ENCODE measurements at regions not wholly inside any gene's neighbourhood (a gene's known extent, or its start where the extent isn't known, plus 50 kb on each side); places are given as distances from the start of the nearest gene placed in this dataset.

DNA sequence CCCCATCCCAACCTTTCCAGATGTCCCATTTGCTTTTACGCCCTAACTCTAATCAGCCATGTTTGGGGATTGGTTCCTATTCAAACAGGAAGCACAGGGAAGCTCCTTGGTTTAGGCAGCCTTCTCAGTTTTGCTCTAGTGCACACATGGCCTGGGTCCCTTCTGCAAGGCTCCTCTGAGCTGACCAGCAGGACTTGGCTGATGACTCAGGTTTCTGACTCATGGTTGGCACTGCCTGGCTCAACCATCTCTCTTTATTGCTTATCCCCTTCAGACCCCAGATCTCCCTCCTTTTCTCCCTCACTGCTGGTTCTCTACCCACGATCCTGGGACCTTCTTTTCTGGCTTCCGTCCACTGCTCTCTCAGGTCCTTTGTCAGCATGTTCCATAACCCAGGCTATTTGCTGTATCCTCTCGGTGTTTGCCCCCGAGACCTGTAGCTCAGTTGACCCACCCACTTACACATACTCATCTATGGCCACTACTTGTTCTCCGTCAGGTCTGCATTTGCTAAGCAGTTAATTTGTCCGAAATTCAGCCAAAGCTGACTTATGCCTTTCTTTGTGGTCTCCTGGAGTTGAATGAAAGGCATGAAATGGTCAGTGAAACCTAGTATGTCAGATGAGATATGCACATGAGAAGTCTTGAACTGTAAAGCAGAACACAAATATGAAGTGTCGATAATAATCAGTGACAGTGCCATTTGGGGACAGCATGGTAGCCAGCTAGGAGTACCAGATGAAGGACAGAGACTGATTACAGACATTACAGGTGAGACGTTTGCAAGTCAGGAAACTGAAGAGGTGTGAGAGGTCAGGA is 323.5 kb upstream of the ROPN1 start:
- no peak overlapping the region for H3K27ac ChIP-seq (ENCODE audit: low read depth, low read length, severe bottlenecking)
- H3K36me3 ChIP-seq (ENCODE audit: control insufficient read depth, insufficient read depth, low read length) = no peaks in the 10 kb centered on the region
- WGBS, 2 experiments (ENCODE audit: insufficient coverage in 2 of 2) = 80 to 85% methylated on average over 7 to 9 of the region's 9 CpGs
- H3K9me3 ChIP-seq (ENCODE audit: control insufficient read depth, low read length) = no peaks in the 10 kb centered on the region
- H3K4me1 ChIP-seq (ENCODE audit: control insufficient read depth, insufficient read depth, low read length, poor library complexity, severe bottlenecking) = no peaks in the 10 kb centered on the region
- H3K4me3 ChIP-seq (ENCODE audit: extremely low read depth, insufficient read depth, low read length, poor library complexity, severe bottlenecking) = no peak overlapping the region

DNA sequence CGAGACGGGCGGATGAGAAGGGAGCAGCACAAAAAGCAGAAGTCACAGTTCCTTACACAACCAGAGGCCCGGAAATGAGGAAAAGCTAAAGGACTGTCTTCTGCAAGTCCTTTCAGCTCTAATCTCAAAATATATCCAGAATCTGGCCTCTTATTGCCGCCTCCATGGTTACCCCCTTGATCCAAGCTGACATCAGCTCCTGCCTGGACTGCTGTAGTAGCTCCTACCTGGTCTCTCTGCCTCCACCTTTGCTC is 324.0 kb upstream of the ROPN1 start:
- WGBS, 2 experiments (ENCODE audit: insufficient coverage in 2 of 2) = 90 to 94% methylated on average over 3 to 5 of the region's 5 CpGs
- no peaks in the 10 kb centered on the region for H3K36me3 ChIP-seq (ENCODE audit: control insufficient read depth, insufficient read depth, low read length)

DNA sequence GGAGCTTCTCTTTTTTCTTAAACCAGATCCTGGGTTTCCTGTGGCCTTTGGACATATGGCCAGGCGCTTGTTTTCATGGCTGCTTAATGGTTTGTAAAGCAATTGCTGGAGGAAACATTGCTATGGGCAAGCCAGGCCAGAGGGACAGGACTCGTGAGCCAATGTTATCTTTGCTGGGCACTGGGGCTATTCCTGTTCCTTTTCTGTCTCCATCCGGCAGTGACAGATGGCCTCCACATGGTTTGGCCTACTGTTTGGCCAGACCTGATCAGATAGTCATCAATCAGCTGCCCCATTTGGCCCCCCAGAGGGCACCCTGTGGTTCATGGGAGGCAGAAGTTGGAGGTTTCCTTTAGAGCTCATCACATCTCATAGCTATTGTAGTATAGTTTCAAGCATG is 326.1 kb upstream of the ROPN1 start:
- Histone ChIP-seq H3K27ac (ENCODE audit: low read depth, low read length, severe bottlenecking) (peak overlapping the region; percentile 23), H3K4me1 (ENCODE audit: control insufficient read depth, insufficient read depth, low read length, poor library complexity, severe bottlenecking) (no peaks in the 10 kb centered on the region), H3K9me3 (ENCODE audit: control insufficient read depth, low read length) (no peaks in the 10 kb centered on the region), H3K36me3 (ENCODE audit: control insufficient read depth, insufficient read depth, low read length) (no peaks in the 10 kb centered on the region), H3K4me3 (ENCODE audit: extremely low read depth, insufficient read depth, low read length, poor library complexity, severe bottlenecking) (no peak overlapping the region)
- WGBS, 2 experiments (ENCODE audit: insufficient coverage in 2 of 2) = 43 to 88% methylated on average over 1 to 3 of the region's 3 CpGs

More for the DNA sequence above, 324.0 kb upstream of the ROPN1 start:
- H3K27ac ChIP-seq (ENCODE audit: low read depth, low read length, severe bottlenecking) = no peak overlapping the region
- H3K4me1 ChIP-seq (ENCODE audit: control insufficient read depth, insufficient read depth, low read length, poor library complexity, severe bottlenecking) = no peaks in the 10 kb centered on the region
- H3K4me3 ChIP-seq (ENCODE audit: extremely low read depth, insufficient read depth, low read length, poor library complexity, severe bottlenecking) = no peak overlapping the region
- H3K9me3 ChIP-seq (ENCODE audit: control insufficient read depth, low read length) = no peaks in the 10 kb centered on the region

DNA sequence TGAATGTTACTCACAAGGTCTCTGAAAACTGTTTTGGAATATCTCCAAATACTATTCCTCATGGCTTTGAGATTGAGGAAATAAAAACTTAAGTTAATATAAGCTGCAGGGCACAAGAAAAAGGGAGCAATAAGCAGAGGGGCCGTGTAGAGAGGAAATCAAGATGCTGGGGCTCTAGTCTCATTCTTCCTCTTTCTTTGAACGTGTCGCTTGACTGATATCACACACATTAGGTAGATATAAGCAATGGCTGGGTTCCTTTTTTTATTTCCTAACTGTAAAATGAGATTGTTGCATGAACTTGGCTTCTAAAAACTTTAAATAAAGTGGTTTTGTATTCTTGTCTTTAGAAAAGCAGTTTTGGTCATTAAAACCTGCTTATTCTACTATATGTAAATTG is 326.7 kb upstream of the ROPN1 start:
- WGBS, 2 experiments (ENCODE audit: insufficient coverage in 2 of 2) = 50 to 88% methylated on average over 1 of the region's 3 CpGs
- no peak overlapping the region for H3K4me3 ChIP-seq (ENCODE audit: extremely low read depth, insufficient read depth, low read length, poor library complexity, severe bottlenecking)
- no peak overlapping the region for H3K27ac ChIP-seq (ENCODE audit: low read depth, low read length, severe bottlenecking)
- H3K9me3 ChIP-seq (ENCODE audit: control insufficient read depth, low read length) = no peaks in the 10 kb centered on the region
- H3K4me1 ChIP-seq (ENCODE audit: control insufficient read depth, insufficient read depth, low read length, poor library complexity, severe bottlenecking) = no peaks in the 10 kb centered on the region
- H3K36me3 ChIP-seq (ENCODE audit: control insufficient read depth, insufficient read depth, low read length) = no peaks in the 10 kb centered on the region

DNA sequence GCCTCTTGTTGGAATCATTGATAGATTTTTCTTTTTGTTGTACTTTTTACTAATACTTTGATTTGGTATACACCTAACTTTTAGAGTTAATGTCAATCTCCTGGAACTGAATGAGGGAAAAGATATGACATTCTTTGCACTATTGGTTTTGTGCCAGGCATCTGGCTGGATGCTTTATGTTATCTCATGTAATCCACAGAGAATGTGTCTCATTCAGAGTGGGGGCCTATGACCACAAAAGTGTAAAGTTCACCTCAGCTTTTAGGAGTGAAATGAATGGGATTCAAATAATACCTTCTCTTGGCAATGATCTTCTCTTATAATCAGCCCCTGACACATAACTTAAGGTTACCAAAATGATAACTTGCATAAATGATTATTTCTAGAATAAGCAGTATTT is 329.1 kb upstream of the ROPN1 start:
- Histone ChIP-seq H3K27ac (ENCODE audit: low read depth, low read length, severe bottlenecking) (no peak overlapping the region), H3K36me3 (ENCODE audit: control insufficient read depth, insufficient read depth, low read length) (no peaks in the 10 kb centered on the region), H3K9me3 (ENCODE audit: control insufficient read depth, low read length) (no peaks in the 10 kb centered on the region), H3K4me3 (ENCODE audit: extremely low read depth, insufficient read depth, low read length, poor library complexity, severe bottlenecking) (no peak overlapping the region), H3K4me1 (ENCODE audit: control insufficient read depth, insufficient read depth, low read length, poor library complexity, severe bottlenecking) (no peaks in the 10 kb centered on the region)

DNA sequence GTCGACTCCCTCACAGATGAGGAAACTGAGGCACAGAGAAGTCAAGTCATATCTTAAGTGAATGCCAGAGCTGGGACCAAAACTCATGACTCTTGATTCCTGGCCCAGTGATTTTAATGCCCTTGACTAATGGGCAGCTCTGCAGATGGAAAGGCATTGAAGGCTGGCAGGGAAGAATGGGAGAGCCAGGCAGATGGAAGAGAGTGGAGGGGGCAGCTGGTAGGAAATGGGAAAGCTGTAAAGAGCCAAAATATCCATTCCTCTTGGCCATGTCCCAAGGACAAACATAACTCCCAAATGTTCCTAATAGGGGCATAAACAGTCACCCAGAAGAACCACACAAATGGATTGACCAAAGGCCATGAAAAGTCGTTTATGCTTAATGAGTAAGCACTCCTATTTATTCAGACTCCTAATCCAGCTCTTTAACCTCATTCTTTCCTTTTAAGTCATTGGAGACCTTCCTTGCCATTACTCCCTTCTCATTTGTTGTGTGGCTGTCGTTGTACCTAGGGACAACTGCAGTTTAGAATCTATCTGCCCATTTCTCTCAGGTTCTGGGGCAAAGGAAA is 330.5 kb upstream of the ROPN1 start:
- 86 to 92% methylated on average over 2 to 3 of the region's 3 CpGs for WGBS, 2 experiments (ENCODE audit: insufficient coverage in 2 of 2)
- no peak overlapping the region for H3K27ac ChIP-seq (ENCODE audit: low read depth, low read length, severe bottlenecking)

DNA sequence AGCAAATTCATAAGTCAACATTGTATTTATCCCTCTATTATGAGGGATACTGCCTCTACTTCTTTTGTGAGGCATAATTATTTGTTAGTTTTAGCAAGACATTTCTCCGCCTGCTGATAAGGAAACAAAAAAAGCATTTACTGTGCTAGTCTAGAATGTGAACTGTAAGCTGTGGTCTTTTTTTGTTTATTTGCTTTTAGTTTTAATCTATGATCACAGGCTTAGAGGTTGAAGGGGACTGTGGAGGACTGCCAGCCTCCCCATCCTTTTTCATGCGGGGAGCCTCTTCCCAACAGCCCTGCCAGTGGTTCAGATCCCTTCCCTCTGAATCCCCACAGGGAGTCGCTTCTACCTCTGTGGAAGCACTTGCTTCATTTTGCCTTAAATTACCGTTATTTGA is 331.0 kb upstream of the ROPN1 start:
- no peak overlapping the region for H3K4me3 ChIP-seq (ENCODE audit: extremely low read depth, insufficient read depth, low read length, poor library complexity, severe bottlenecking)
- no peaks in the 10 kb centered on the region for H3K9me3 ChIP-seq (ENCODE audit: control insufficient read depth, low read length)
- 80 to 100% methylated on average over 1 to 2 of the region's 4 CpGs for WGBS, 2 experiments (ENCODE audit: insufficient coverage in 2 of 2)
- no peaks in the 10 kb centered on the region for H3K4me1 ChIP-seq (ENCODE audit: control insufficient read depth, insufficient read depth, low read length, poor library complexity, severe bottlenecking)
- peaks cover 5% of the 10 kb centered on the region for H3K36me3 ChIP-seq (ENCODE audit: control insufficient read depth, insufficient read depth, low read length)
- H3K27ac ChIP-seq (ENCODE audit: low read depth, low read length, severe bottlenecking) = no peak overlapping the region

More for the DNA sequence above, 330.5 kb upstream of the ROPN1 start:
- Histone ChIP-seq H3K4me3 (ENCODE audit: extremely low read depth, insufficient read depth, low read length, poor library complexity, severe bottlenecking) (no peak overlapping the region), H3K36me3 (ENCODE audit: control insufficient read depth, insufficient read depth, low read length) (peaks cover 5% of the 10 kb centered on the region), H3K9me3 (ENCODE audit: control insufficient read depth, low read length) (no peaks in the 10 kb centered on the region), H3K4me1 (ENCODE audit: control insufficient read depth, insufficient read depth, low read length, poor library complexity, severe bottlenecking) (no peaks in the 10 kb centered on the region)

DNA sequence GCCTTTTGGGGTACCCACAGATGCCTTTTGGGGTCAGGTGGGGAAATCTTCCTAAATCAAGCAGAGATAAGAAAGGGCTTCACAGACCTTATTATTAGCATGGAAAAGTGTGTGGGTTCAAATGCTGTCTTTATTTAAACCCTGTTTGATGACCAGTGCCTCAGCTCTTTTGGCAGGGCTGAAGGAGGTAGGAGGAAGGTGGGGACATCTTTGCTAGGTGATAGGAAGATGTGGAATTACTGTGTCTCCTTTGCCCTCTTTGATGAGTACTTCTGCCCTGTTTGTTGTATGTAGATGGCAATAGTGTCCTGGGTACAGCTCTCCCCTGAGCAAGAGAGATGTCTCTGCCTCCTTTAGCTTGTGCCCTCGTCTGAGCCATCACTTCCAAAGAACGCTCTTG is 333.3 kb upstream of the ROPN1 start:
- no peaks in the 10 kb centered on the region for H3K9me3 ChIP-seq (ENCODE audit: control insufficient read depth, low read length)
- 100% methylated on average over 2 of the region's 2 CpGs; no CpG with 5 or more reads in 1 of the 2 experiments for WGBS, 2 experiments (ENCODE audit: insufficient coverage in 2 of 2)
- H3K4me1 ChIP-seq (ENCODE audit: control insufficient read depth, insufficient read depth, low read length, poor library complexity, severe bottlenecking) = no peaks in the 10 kb centered on the region
- peaks cover 5% of the 10 kb centered on the region for H3K36me3 ChIP-seq (ENCODE audit: control insufficient read depth, insufficient read depth, low read length)
- H3K27ac ChIP-seq (ENCODE audit: low read depth, low read length, severe bottlenecking) = no peak overlapping the region
- H3K4me3 ChIP-seq (ENCODE audit: extremely low read depth, insufficient read depth, low read length, poor library complexity, severe bottlenecking) = no peak overlapping the region

DNA sequence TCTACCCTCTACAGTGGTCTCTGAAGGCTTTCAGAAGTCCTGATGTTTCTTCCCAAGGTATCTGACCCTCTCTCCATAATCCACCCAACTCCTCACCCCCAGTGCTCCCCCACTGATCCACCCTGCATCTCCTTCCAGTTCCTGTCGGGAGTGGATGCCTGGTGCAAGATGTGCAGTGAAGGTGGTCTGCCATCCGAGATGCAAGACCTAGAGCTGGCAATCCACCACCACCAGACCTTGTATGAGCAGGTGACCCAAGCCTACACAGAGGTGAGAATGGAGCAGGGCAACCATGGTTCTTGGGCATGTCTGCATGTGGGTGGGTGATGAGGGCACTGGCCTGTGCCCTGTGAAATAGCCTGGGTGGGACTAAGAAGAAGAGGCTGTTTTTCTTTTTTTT is 337.8 kb upstream of the ROPN1 start:
- no peaks in the 10 kb centered on the region for H3K4me1 ChIP-seq (ENCODE audit: control insufficient read depth, insufficient read depth, low read length, poor library complexity, severe bottlenecking)
- WGBS, 2 experiments (ENCODE audit: insufficient coverage in 2 of 2) = 100% methylated on average over 1 of the region's 2 CpGs; no CpG with 5 or more reads in 1 of the 2 experiments
- H3K9me3 ChIP-seq (ENCODE audit: control insufficient read depth, low read length) = no peaks in the 10 kb centered on the region
- H3K36me3 ChIP-seq (ENCODE audit: control insufficient read depth, insufficient read depth, low read length) = peaks cover 23% of the 10 kb centered on the region
- no peak overlapping the region for H3K4me3 ChIP-seq (ENCODE audit: extremely low read depth, insufficient read depth, low read length, poor library complexity, severe bottlenecking)
- no peak overlapping the region for H3K27ac ChIP-seq (ENCODE audit: low read depth, low read length, severe bottlenecking)

DNA sequence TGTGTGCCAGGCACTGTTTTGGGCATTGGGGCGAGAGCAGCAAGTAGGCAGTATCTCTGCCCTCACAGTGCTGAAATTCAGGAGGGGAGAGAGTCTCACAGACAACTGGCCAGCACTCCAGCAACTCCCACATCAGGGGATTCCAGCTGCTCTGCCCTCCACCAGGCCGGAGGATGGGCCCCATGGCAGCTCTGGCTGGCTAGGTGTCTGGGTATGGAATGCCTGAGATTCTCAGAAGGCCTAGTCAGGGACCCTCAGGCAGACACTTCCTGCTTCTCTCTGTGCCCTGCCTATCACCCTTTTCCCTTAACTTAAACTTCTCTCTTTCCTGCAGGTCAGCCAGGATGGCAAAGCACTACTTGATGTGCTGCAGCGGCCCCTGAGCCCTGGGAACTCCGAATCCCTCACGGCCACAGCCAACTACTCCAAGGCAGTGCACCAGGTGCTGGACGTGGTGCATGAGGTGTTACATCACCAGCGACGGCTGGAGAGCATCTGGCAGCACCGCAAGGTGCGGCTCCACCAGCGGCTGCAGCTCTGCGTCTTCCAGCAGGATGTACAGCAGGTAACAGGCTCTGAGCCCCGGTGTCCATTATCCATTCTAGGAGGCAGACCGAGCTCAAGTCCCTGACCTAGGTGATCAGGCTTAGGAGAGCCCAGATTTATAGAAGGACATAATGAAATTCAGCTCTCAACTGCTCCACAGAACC is 342.2 kb upstream of the ROPN1 start:
- H3K4me1 ChIP-seq (ENCODE audit: control insufficient read depth, insufficient read depth, low read length, poor library complexity, severe bottlenecking) = no peaks in the 10 kb centered on the region
- no peak overlapping the region for H3K4me3 ChIP-seq (ENCODE audit: extremely low read depth, insufficient read depth, low read length, poor library complexity, severe bottlenecking)
- H3K27ac ChIP-seq (ENCODE audit: low read depth, low read length, severe bottlenecking) = no peak overlapping the region
- 89 to 90% methylated on average over 12 of the region's 14 CpGs for WGBS, 2 experiments (ENCODE audit: insufficient coverage in 2 of 2)
- peaks cover 19% of the 10 kb centered on the region for H3K36me3 ChIP-seq (ENCODE audit: control insufficient read depth, insufficient read depth, low read length)
- no peaks in the 10 kb centered on the region for H3K9me3 ChIP-seq (ENCODE audit: control insufficient read depth, low read length)

All from mesodermal cell (in vitro differentiated cells).